Trophoblast cell (in vitro differentiated cells and primary cell): ENCODE measurements at regions not wholly inside any gene's neighbourhood (a gene's known extent, or its start where the extent isn't known, plus 50 kb on each side); places are given as distances from the start of the nearest gene placed in this dataset.
A peak's percentile ranks its signal among the peaks of the same experiment; 100 is the strongest.

Experiments used
- DNase-seq, 2 donors: peaks; one replicate each; pipeline ENCODE4 v3.0.0-alpha.2; 2016
- H2AFZ ChIP-seq: 2 replicates; pipeline ENCODE4 v1.6.1; 2013; ENCODE audit warnings: low read length, moderate library complexity, mild to moderate bottlenecking; ENCODE audit not compliant: insufficient read depth, poor library complexity
- H2AK5ac ChIP-seq: 2 replicates; pipeline ENCODE4 v1.6.1; 2013; ENCODE audit warnings: mild to moderate bottlenecking, low read length
- H2BK120ac ChIP-seq: 2 replicates; pipeline ENCODE4 v1.6.1; 2013; ENCODE audit warnings: low read length, mild to moderate bottlenecking, moderate library complexity; ENCODE audit not compliant: insufficient read depth, poor library complexity
- H2BK12ac ChIP-seq: 2 replicates; pipeline ENCODE4 v1.6.1; 2013; ENCODE audit warnings: mild to moderate bottlenecking, low read length, moderate library complexity
- H2BK5ac ChIP-seq: 2 replicates; pipeline ENCODE4 v1.6.1; 2013; ENCODE audit warnings: low read length, low read depth, moderate library complexity, mild to moderate bottlenecking; ENCODE audit not compliant: poor library complexity
- H3K14ac ChIP-seq: 2 replicates; pipeline ENCODE4 v1.6.1; 2013; ENCODE audit warnings: mild to moderate bottlenecking, low read length
- H3K18ac ChIP-seq: 2 replicates; pipeline ENCODE4 v1.6.1; 2013; ENCODE audit warnings: mild to moderate bottlenecking, low read length
- H3K23ac ChIP-seq: 2 replicates; pipeline ENCODE4 v1.6.1; 2013; ENCODE audit warnings: low read length
- H3K27ac ChIP-seq: 2 replicates; pipeline ENCODE4 v1.5.1; 2013; ENCODE audit warnings: low read depth, mild to moderate bottlenecking, inconsistent platforms, low read length, moderate library complexity
- H3K27me3 ChIP-seq: 2 replicates; pipeline ENCODE4 v1.6.1; 2013; ENCODE audit warnings: inconsistent platforms, mild to moderate bottlenecking, low read length, moderate library complexity; ENCODE audit not compliant: insufficient read depth
- H3K36me3 ChIP-seq, 2 experiments: 1 replicate in 1 of 2; 2 replicates in 1 of 2; pipeline ENCODE4 v1.6.1; 2013; ENCODE audit warnings: low read length in 2 of 2, mild to moderate bottlenecking in 2 of 2, moderate library complexity in 1 of 2; ENCODE audit not compliant: insufficient read depth in 2 of 2, control insufficient read depth in 1 of 2
- H3K4ac ChIP-seq: 2 replicates; pipeline ENCODE4 v1.6.1; 2013; ENCODE audit warnings: low read depth, mild to moderate bottlenecking, low read length, moderate library complexity
- H3K4me1 ChIP-seq, 2 experiments: 1 replicate in 1 of 2; 2 replicates in 1 of 2; pipeline ENCODE4 v1.6.1; 2013; ENCODE audit warnings: low read length in 2 of 2, mild to moderate bottlenecking in 2 of 2, moderate library complexity in 1 of 2; ENCODE audit not compliant: insufficient read depth in 2 of 2, control insufficient read depth in 1 of 2
- H3K4me2 ChIP-seq: 2 replicates; pipeline ENCODE4 v1.6.1; 2013; ENCODE audit warnings: inconsistent platforms, mild to moderate bottlenecking, low read length, moderate library complexity
- H3K4me3 ChIP-seq: 2 replicates; pipeline ENCODE4 v1.5.1; 2013; ENCODE audit warnings: mild to moderate bottlenecking, low read depth, low read length, inconsistent platforms
- H3K79me1 ChIP-seq: one replicate; pipeline ENCODE4 v1.6.1; 2013; ENCODE audit warnings: low read length
- H3K79me2 ChIP-seq: 2 replicates; pipeline ENCODE4 v1.6.1; 2013; ENCODE audit warnings: low read length, mild to moderate bottlenecking; ENCODE audit not compliant: control insufficient read depth, insufficient read depth, poor library complexity
- H3K9ac ChIP-seq: 2 replicates; pipeline ENCODE4 v1.6.1; 2013; ENCODE audit warnings: mild to moderate bottlenecking, low read length
- H3K9me3 ChIP-seq: 2 replicates; pipeline ENCODE4 v1.6.1; 2013; ENCODE audit warnings: low read depth, mild to moderate bottlenecking, control low read depth, inconsistent platforms, low read length; ENCODE audit not compliant: insufficient read depth
- H4K12ac ChIP-seq: 2 replicates; pipeline ENCODE4 v1.6.1; 2013; ENCODE audit warnings: low read depth, mild to moderate bottlenecking, low read length, moderate library complexity
- H4K8ac ChIP-seq: 2 replicates; pipeline ENCODE4 v1.6.1; 2013; ENCODE audit warnings: low read depth, mild to moderate bottlenecking, low read length, moderate library complexity
- H4K91ac ChIP-seq: one replicate; pipeline ENCODE4 v1.6.1; 2013; ENCODE audit warnings: low read depth, mild to moderate bottlenecking, low read length, moderate library complexity
- WGBS: extraction: QIAGEN DNeasy Blood & Tissue Kit; methylation state at CpG from one replicate; pipeline ENCODE4 v1.1.7; 2013; ENCODE audit warnings: missing lambda C conversion rate; ENCODE audit not compliant: insufficient read length, insufficient coverage; ENCODE audit errors: extremely low coverage; 5-methylcytosine and 5-hydroxymethylcytosine counted together

GRCh38 chr17:77821114-77821513 lies 137.4 kb upstream of the TNRC6C start:
- no peaks in the 10 kb centered on the region for H3K79me2 ChIP-seq
- H3K27ac ChIP-seq, result no peak overlapping the region
- no peak overlapping the region for H2BK12ac ChIP-seq
- no peak overlapping the region for H4K12ac ChIP-seq
- no peaks in the 10 kb centered on the region for H3K36me3 ChIP-seq
- DNase-seq, result no peak
- H2AFZ ChIP-seq, result no peak overlapping the region
- H2BK5ac ChIP-seq, result no peak overlapping the region
- no peaks in the 10 kb centered on the region for H3K79me1 ChIP-seq
- H4K8ac ChIP-seq, result no peak overlapping the region
- no peak overlapping the region for H3K4me2 ChIP-seq
- H3K4me3 ChIP-seq, result peak overlapping the region; percentile 53
- no peaks in the 10 kb centered on the region for H3K4me1 ChIP-seq
- H3K9me3 ChIP-seq, result peaks cover 5% of the 10 kb centered on the region
- H2AK5ac ChIP-seq, result no peak overlapping the region
- H2BK120ac ChIP-seq, result no peak overlapping the region
- no peak overlapping the region for H3K18ac ChIP-seq
- H3K23ac ChIP-seq, result no peak overlapping the region
- peaks cover 2% of the 10 kb centered on the region for H3K27me3 ChIP-seq
- H3K4ac ChIP-seq, result no peak overlapping the region
- no peak overlapping the region for H3K9ac ChIP-seq
- no peak overlapping the region for H4K91ac ChIP-seq
- H3K14ac ChIP-seq, result no peak overlapping the region
- no CpG with 5 or more reads among the region's 8 CpGs for WGBS

- Histone ChIP-seq H2BK5ac (no peak overlapping the region), H2BK120ac (no peak overlapping the region), H3K23ac (no peak overlapping the region), H3K9ac (no peak overlapping the region), H2BK12ac (no peak overlapping the region), H3K18ac (no peak overlapping the region), H2AK5ac (no peak overlapping the region), H3K79me1 (no peaks in the 10 kb centered on the region), H3K36me3 (no peaks in the 10 kb centered on the region), H3K9me3 (peaks cover 5% of the 10 kb centered on the region), H3K27me3 (peaks cover 2% of the 10 kb centered on the region), H3K4me2 (no peak overlapping the region), H3K79me2 (no peaks in the 10 kb centered on the region), H3K27ac (no peak overlapping the region), H4K8ac (no peak overlapping the region), H3K4ac (no peak overlapping the region), H3K4me1 (no peaks in the 10 kb centered on the region), H4K12ac (no peak overlapping the region), H3K14ac (no peak overlapping the region), H3K4me3 (no peak overlapping the region), H2AFZ (no peak overlapping the region), H4K91ac (no peak overlapping the region)
- no CpG with 5 or more reads among the region's 22 CpGs for WGBS
- no peak for DNase-seq
Observed at GRCh38 chr17:77822302-77823030, 136.0 kb upstream of the TNRC6C start.

DNA sequence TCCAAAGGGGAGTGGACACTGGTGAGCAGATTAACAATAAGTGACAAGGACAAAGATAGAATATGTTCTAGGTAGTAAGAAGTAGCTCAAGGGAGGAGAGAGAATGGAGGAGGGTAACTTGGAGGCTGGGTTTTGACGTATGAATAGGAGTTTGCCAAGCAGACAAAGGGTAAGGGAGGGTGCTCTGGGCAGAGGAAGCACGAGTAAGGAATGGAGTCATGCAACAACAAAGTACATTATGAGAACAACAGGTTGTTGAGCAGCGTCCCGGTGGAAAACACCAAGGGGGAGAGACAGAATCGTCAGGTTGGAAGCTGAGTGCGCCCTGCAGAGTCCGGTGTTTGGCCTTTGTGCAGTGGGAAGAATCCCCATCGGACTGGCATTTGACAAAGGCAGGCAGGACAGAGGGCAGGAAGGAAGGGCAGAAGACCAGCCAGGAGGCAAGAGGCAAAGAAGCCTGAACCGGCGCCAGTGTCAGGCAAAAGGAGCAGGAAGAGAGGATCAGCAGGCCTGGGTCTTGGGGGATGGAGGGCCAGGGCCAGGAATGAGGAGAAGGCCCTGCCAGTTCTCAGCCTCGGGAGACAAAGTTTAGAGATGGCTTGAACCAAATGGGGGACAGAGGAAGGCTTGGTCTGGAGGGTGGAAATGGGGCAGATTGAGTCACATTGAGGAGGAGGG lies 134.3 kb upstream of the TNRC6C start:
- Histone ChIP-seq H3K27me3 (peaks cover 2% of the 10 kb centered on the region), H2AK5ac (no peak overlapping the region), H3K18ac (no peak overlapping the region), H3K9me3 (peaks cover 11% of the 10 kb centered on the region), H3K4me1 (no peaks in the 10 kb centered on the region), H3K4me2 (no peak overlapping the region), H3K9ac (no peak overlapping the region), H3K79me1 (no peaks in the 10 kb centered on the region), H2BK120ac (no peak overlapping the region), H2BK5ac (no peak overlapping the region), H3K79me2 (no peaks in the 10 kb centered on the region), H4K8ac (no peak overlapping the region), H3K27ac (no peak overlapping the region), H4K91ac (no peak overlapping the region), H3K23ac (no peak overlapping the region), H3K14ac (no peak overlapping the region), H2BK12ac (no peak overlapping the region), H3K4me3 (no peak overlapping the region), H2AFZ (no peak overlapping the region), H4K12ac (no peak overlapping the region), H3K4ac (no peak overlapping the region), H3K36me3 (no peaks in the 10 kb centered on the region)
- WGBS, result no CpG with 5 or more reads among the region's 11 CpGs
- no peak for DNase-seq

GRCh38 chr17:77824780-77825280 lies 133.7 kb upstream of the TNRC6C start:
- Histone ChIP-seq H3K4me2 (no peak overlapping the region), H3K79me1 (no peaks in the 10 kb centered on the region), H3K79me2 (no peaks in the 10 kb centered on the region), H4K91ac (no peak overlapping the region), H3K23ac (no peak overlapping the region), H3K4me1 (no peaks in the 10 kb centered on the region), H2BK5ac (no peak overlapping the region), H3K27me3 (peaks cover 2% of the 10 kb centered on the region), H3K9ac (no peak overlapping the region), H3K4ac (no peak overlapping the region), H3K4me3 (no peak overlapping the region), H3K27ac (no peak overlapping the region), H3K36me3 (no peaks in the 10 kb centered on the region), H2BK12ac (no peak overlapping the region), H3K9me3 (peaks cover 14% of the 10 kb centered on the region), H4K12ac (no peak overlapping the region), H2AFZ (no peak overlapping the region), H4K8ac (no peak overlapping the region), H3K18ac (no peak overlapping the region), H2AK5ac (no peak overlapping the region), H2BK120ac (no peak overlapping the region), H3K14ac (no peak overlapping the region)
- DNase-seq, result no peak
- no CpG with 5 or more reads among the region's 9 CpGs for WGBS
